ENCODE measurements at regions not wholly inside any gene's neighbourhood (a gene's known extent, or its start where the extent isn't known, plus 50 kb on each side); places are given as distances from the start of the nearest gene placed in this dataset.

GRCh38 chr13:90690458-90691080, 656.9 kb upstream of the MIR17HG start:
- TF ChIP-seq CTCF (IDR thresholded peaks at IDR 0.05; ENCODE audit: insufficient read depth, low read length), result no peak
- no peak for TF ChIP-seq POLR2AphosphoS5 (IDR thresholded peaks at IDR 0.05; ENCODE audit: low read depth)
